ENCODE measurements at regions not wholly inside any gene's neighbourhood (a gene's known extent, or its start where the extent isn't known, plus 50 kb on each side); places are given as distances from the start of the nearest gene placed in this dataset.

GRCh38 chr15:81073801-81074200 is 60.3 kb upstream of the CFAP161 start:
- H3K36me3 Mint-ChIP-seq = peaks cover 0 to 3% (median 0%) of the 10 kb centered on the region in 5 donors
- ATAC-seq = no peak
- Histone ChIP-seq H3K4me3 (ENCODE audit: low read length) (no peak overlapping the region), H3K4me1 (ENCODE audit: control insufficient read depth in 2 of 2, insufficient read depth in 2 of 2, low read length in 2 of 2) (no peaks in the 10 kb centered on the region), H3K27ac (ENCODE audit: low read depth, low read length) (no peak overlapping the region), H3K27me3 (ENCODE audit: control insufficient read depth in 2 of 2, insufficient read depth in 2 of 2, low read length in 2 of 2) (no peaks in the 10 kb centered on the region), H3K9me3 (ENCODE audit: control insufficient read depth in 2 of 3, low read length in 3 of 3) (no peaks in the 10 kb centered on the region), H3K36me3 (ENCODE audit: control insufficient read depth in 2 of 3, insufficient read depth in 3 of 3, low read length in 3 of 3) (no peaks in the 10 kb centered on the region)
- H3K4me1 Mint-ChIP-seq = peaks cover 0 to 16% (median 0%) of the 10 kb centered on the region in 7 donors
- peaks cover 0 to 11% (median 4%) of the 10 kb centered on the region in 11 donors for H3K9me3 Mint-ChIP-seq
- no peak overlapping the region for H3K27ac Mint-ChIP-seq
- no peak for DNase-seq
- peaks cover 6 to 18% (median 10%) of the 10 kb centered on the region in 5 donors for H3K27me3 Mint-ChIP-seq
- H3K4me3 Mint-ChIP-seq = no peak overlapping the region
- intact Hi-C loops (cut with micrococcal nuclease) = no loop called here
- CTCF ChIA-PET = no interaction called here
- POLR2A ChIA-PET = no interaction called here

DNA sequence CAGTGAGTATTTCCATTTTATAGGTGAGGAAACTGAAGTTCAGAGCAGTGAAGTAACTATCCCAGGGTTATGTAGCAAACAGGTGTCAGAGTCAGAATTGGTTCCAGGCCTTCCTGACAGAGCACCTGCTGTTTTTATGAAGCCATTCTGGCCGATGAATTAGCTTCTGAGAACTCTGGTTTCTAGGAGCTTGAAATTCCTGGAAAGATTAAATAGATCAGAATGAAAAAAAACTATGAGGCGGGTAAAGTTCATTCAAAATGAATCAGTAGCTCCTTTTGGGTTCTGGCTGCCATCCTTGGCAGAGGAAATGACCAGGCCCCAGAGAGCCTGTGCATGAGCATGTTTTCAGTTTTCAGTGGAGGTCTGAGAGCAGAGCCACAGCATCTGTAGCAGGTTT is 59.3 kb upstream of the CFAP161 start:
- H3K9me3 ChIP-seq (ENCODE audit: control insufficient read depth in 2 of 3, low read length in 3 of 3) = no peaks in the 10 kb centered on the region
- H3K27me3 ChIP-seq (ENCODE audit: control insufficient read depth in 2 of 2, insufficient read depth in 2 of 2, low read length in 2 of 2) = no peaks in the 10 kb centered on the region
- Mint-ChIP-seq H3K4me1 (peaks cover 0 to 16% (median 0%) of the 10 kb centered on the region in 7 donors), H3K27me3 (peaks cover 6 to 10% (median 7%) of the 10 kb centered on the region in 5 donors), H3K27ac (peak overlapping the region in 1 of 9 donors; percentile 50), H3K9me3 (peaks cover 0 to 9% (median 4%) of the 10 kb centered on the region in 11 donors), H3K4me3 (no peak overlapping the region), H3K36me3 (peaks cover 0 to 3% (median 0%) of the 10 kb centered on the region in 5 donors)
- H3K4me3 ChIP-seq (ENCODE audit: low read length) = no peak overlapping the region
- H3K36me3 ChIP-seq (ENCODE audit: control insufficient read depth in 2 of 3, insufficient read depth in 3 of 3, low read length in 3 of 3) = no peaks in the 10 kb centered on the region
- DNase-seq = no peak
- H3K4me1 ChIP-seq (ENCODE audit: control insufficient read depth in 2 of 2, insufficient read depth in 2 of 2, low read length in 2 of 2) = no peaks in the 10 kb centered on the region
- ChIA-PET POLR2A (no interaction called here), CTCF (no interaction called here)
- no peak overlapping the region for H3K27ac ChIP-seq (ENCODE audit: low read depth, low read length)
- ATAC-seq = no peak
- intact Hi-C loops (cut with micrococcal nuclease) = no loop called here

DNA sequence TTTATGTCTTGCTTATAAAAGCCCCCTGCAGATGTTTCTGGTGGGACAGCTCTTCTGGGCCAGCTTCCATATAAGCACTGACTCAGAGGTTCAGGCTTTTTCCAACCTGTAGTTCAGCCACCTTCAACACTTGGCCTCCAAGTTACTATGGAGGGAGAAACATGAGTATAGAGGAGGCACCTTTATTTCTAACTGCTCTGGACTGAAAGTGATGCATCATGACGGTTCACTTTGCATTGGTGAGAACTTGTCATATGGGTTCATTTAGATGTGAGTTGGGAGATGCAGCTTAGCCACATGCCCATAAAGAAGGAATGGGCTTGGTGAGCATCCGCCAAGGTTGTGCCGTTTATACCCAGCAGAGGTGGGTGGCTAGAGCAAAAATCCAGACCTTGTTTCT is 58.8 kb upstream of the CFAP161 start:
- Histone ChIP-seq H3K36me3 (ENCODE audit: control insufficient read depth in 2 of 3, insufficient read depth in 3 of 3, low read length in 3 of 3) (no peaks in the 10 kb centered on the region), H3K27me3 (ENCODE audit: control insufficient read depth in 2 of 2, insufficient read depth in 2 of 2, low read length in 2 of 2) (no peaks in the 10 kb centered on the region), H3K27ac (ENCODE audit: low read depth, low read length) (no peak overlapping the region), H3K4me1 (ENCODE audit: control insufficient read depth in 2 of 2, insufficient read depth in 2 of 2, low read length in 2 of 2) (no peaks in the 10 kb centered on the region), H3K9me3 (ENCODE audit: control insufficient read depth in 2 of 3, low read length in 3 of 3) (no peaks in the 10 kb centered on the region), H3K4me3 (ENCODE audit: low read length) (no peak overlapping the region)
- ATAC-seq (no peak), DNase-seq (no peak)
- Mint-ChIP-seq H3K4me1 (peaks cover 0 to 16% (median 0%) of the 10 kb centered on the region in 7 donors), H3K36me3 (peaks cover 0 to 3% (median 0%) of the 10 kb centered on the region in 5 donors), H3K27ac (no peak overlapping the region), H3K27me3 (peaks cover 4 to 8% (median 6%) of the 10 kb centered on the region in 5 donors), H3K4me3 (no peak overlapping the region), H3K9me3 (peaks cover 0 to 11% (median 4%) of the 10 kb centered on the region in 11 donors)
- ChIA-PET CTCF (no interaction called here), POLR2A (no interaction called here)
- intact Hi-C loops (cut with micrococcal nuclease) = no loop called here

- ATAC-seq (no peak), DNase-seq (no peak)
- H3K4me1 ChIP-seq (ENCODE audit: control insufficient read depth in 2 of 2, insufficient read depth in 2 of 2, low read length in 2 of 2) = no peaks in the 10 kb centered on the region
- Mint-ChIP-seq H3K36me3 (peaks cover 0 to 3% (median 0%) of the 10 kb centered on the region in 5 donors), H3K27me3 (peaks cover 0 to 2% (median 0%) of the 10 kb centered on the region in 5 donors), H3K27ac (no peak overlapping the region), H3K4me3 (no peak overlapping the region), H3K4me1 (peaks cover 0 to 10% (median 0%) of the 10 kb centered on the region in 7 donors), H3K9me3 (peaks cover 0 to 7% (median 0%) of the 10 kb centered on the region in 11 donors)
- ChIA-PET POLR2A (no interaction called here), CTCF (no interaction called here)
- H3K4me3 ChIP-seq (ENCODE audit: low read length) = no peak overlapping the region
- intact Hi-C loops (cut with micrococcal nuclease) = no loop called here
- no peak overlapping the region for H3K27ac ChIP-seq (ENCODE audit: low read depth, low read length)
- no peaks in the 10 kb centered on the region for H3K27me3 ChIP-seq (ENCODE audit: control insufficient read depth in 2 of 2, insufficient read depth in 2 of 2, low read length in 2 of 2)
- no peaks in the 10 kb centered on the region for H3K9me3 ChIP-seq (ENCODE audit: control insufficient read depth in 2 of 3, low read length in 3 of 3)
- no peaks in the 10 kb centered on the region for H3K36me3 ChIP-seq (ENCODE audit: control insufficient read depth in 2 of 3, insufficient read depth in 3 of 3, low read length in 3 of 3)
Observed at GRCh38 chr15:81080996-81081395, 53.1 kb upstream of the CFAP161 start.

GRCh38 chr15:81083201-81083600 is 50.9 kb upstream of the CFAP161 start:
- POLR2A ChIA-PET = no interaction called here

More at GRCh38 chr15:81083201-81083600, 50.9 kb upstream of the CFAP161 start:
- Histone ChIP-seq H3K27ac (ENCODE audit: low read depth, low read length) (no peak overlapping the region), H3K27me3 (ENCODE audit: control insufficient read depth in 2 of 2, insufficient read depth in 2 of 2, low read length in 2 of 2) (no peaks in the 10 kb centered on the region), H3K36me3 (ENCODE audit: control insufficient read depth in 2 of 3, insufficient read depth in 3 of 3, low read length in 3 of 3) (no peaks in the 10 kb centered on the region), H3K4me3 (ENCODE audit: low read length) (no peak overlapping the region), H3K4me1 (ENCODE audit: control insufficient read depth in 2 of 2, insufficient read depth in 2 of 2, low read length in 2 of 2) (no peaks in the 10 kb centered on the region), H3K9me3 (ENCODE audit: control insufficient read depth in 2 of 3, low read length in 3 of 3) (no peaks in the 10 kb centered on the region)
- CTCF ChIA-PET = no interaction called here
- ATAC-seq = no peak
- peaks cover 0 to 13% (median 0%) of the 10 kb centered on the region in 7 donors for H3K4me1 Mint-ChIP-seq
- no peak overlapping the region for H3K4me3 Mint-ChIP-seq
- no peaks in the 10 kb centered on the region for H3K36me3 Mint-ChIP-seq
- H3K9me3 Mint-ChIP-seq = peaks cover 0 to 4% (median 0%) of the 10 kb centered on the region in 11 donors
- H3K27me3 Mint-ChIP-seq = peaks cover 0 to 4% (median 0%) of the 10 kb centered on the region in 5 donors
- no peak for DNase-seq
- intact Hi-C loops (cut with micrococcal nuclease) = no loop called here
- H3K27ac Mint-ChIP-seq = no peak overlapping the region

Data from naive thymus-derived CD4-positive, alpha-beta T cell (primary cell).